Stimulated activated CD4-positive, alpha-beta T cell treated with anti-CD3 and anti-CD28 coated beads, TNF-alpha, amount 100 ng/mL, for 48 hours (primary cell): ENCODE measurements at regions not wholly inside any gene's neighbourhood (a gene's known extent, or its start where the extent isn't known, plus 50 kb on each side); places are given as distances from the start of the nearest gene placed in this dataset.
"Not testable (repeated sequence)": the region's sequence is repeated elsewhere in the genome, so short reads cannot be mapped to it uniquely, and the experiment has no call there.

ENCODE experiments used
- DNase-seq, 3 donors: peaks; one replicate each; pipeline ENCODE4 v3.0.0-alpha.2; 2020; ENCODE audit warnings: low read depth in 3 of 3

DNA sequence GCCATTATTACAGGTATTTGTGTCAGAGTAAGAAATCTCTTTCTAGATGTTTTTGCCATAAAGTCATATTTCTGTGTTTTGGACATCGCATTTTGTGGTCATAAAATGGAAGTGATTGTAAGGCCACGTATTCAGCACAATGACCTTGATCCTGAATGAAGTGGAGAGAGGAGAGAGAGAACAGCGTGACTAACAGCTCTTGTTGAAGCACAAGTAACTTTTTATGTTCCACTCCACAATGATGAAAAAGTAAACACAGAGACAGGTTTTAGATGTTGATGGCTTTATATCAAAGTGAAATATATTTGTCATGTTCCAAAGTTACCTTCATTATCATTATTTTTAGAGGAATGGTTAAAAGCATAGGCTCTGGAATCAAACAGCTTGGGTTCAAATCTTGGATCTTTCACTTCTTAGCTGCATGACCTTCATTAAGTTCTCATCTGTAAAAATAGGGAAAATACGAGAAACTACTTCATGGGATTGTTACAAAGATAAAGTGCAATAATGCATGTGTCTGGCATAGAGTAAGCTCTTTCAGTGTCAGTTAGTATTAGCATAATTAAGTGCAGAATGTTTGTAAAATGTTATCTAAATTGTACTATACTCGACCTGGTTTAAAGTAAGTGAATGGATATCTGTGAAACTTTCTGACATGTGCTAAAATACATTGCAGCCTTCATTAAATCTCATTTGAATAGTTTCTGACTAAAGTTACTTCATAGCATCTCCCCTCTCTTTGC is 341.5 kb upstream of the DNAJC19 start:
- DNase-seq: no peak

DNA sequence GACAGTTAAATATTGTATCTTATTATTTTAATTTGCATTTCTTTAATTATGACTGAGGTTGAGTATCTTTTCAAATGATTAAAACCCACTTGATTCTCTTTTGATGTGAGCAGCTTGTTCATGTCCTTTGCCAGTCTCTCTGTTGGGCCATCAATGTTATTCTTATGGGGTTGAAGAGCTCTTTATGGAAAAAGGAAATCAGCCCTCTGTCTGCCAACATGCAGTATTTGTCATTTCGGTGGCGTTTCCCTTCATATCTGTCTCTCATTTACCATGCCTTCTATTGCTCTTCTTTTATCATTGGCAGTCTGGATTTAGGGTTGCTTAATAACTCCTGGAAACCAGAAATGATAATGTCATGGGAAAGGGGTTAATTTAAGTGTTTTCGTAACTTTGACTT is 340.7 kb upstream of the DNAJC19 start:
- DNase-seq: no peak

DNA sequence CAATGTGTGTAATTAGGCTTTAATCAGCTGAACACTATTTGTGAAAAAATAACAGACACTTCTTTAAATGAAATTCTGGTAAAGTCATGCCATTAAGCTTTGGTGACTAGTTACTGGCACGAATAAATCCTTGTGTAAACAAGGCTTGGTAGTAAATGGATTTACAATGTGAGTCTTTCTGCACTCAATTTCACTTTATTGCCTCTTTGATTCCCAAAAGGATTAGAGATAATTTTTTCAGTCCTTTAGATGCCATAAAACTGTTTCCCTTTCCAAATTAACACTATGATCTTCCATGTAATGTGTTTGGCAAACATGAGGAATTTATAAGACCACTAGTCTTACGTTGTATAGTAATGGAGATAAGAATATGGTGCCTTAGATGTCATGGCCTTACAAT is 339.5 kb upstream of the DNAJC19 start:
- no peak for DNase-seq

DNA sequence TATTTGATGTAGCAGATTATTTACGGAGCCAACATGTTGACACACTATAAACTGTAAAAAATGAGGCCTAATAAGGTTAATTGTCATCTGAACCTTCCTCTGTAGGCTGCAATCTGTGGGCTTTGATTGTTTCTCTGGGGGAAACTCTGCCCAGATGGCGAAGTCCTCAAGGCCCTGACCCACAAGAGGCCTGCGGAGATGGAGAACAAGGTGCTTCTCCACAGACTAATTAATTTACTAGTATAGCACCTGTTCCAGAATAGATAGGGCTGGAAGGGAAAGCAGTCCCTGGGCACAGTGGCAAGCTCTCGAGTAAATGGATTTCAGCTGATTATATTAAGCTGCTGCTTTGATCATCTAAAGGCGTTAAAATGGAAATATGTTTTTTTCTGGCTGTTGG is 338.8 kb upstream of the DNAJC19 start:
- no peak for DNase-seq

DNA sequence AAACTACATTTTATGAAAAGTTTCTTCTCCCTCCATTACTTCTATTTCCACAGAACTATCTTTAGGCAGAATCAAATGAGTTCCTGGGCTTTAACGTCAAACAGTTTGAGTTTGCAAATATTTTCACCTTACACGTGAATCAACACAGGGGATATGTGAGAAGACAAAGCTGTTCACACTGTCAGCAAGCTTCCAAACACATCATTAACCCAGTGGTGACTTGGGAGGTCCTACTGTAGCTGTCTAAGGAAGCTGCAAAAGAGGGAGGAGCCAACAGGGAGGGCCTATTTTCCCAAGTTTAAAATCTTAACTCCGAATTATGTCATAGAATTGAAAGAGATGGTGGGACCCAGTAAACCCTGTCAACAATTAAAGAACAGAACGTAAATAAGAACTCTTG is 337.8 kb upstream of the DNAJC19 start:
- DNase-seq: no peak

DNA sequence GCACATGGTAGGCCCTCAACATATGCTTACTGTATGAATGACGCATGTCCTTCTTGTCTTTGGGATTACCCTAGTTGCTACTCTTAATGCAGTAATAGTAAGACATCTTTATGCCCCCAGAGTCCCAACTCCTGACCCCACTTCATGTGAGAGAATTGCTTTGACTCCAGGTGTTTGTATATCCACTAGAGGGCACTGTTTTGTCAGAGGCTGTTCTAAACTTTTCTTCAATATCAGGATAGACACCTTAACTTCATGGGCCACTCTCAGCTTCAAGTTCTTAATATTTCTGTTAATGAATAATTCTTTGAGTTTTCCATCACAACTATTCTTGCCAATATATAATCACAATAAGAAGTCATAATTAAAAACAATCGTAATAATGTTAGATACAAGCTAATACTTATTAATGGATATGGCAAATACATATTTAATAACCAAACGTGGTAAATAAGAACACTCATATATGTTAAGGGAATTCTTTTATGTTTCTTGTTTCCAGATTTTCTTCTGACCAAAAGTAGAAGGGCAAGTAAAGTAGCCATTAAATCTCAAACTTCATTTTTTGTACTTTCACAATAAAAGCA is 337.2 kb upstream of the DNAJC19 start:
- DNase-seq: no peak

DNA sequence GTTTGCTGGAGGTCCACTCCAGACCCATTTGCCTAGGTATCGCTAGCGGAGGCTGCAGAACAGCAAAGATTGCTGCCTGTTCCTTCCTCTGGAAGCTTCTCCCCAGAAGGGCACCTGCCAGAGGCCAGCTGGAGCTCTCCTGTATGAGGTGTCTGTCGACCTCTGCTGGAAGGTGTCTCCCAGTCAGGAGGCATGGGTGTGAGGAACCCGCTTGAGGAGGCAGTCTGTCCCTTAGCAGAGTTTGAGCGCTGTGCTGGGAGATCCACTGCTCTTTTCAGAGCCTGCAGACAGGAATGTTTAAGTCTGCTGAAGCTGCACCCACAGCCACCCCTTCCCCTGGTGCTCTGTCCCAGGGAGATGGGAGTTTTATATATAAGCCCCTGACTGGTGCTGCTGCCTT is 335.0 kb upstream of the DNAJC19 start:
- not testable (repeated sequence) for DNase-seq

DNA sequence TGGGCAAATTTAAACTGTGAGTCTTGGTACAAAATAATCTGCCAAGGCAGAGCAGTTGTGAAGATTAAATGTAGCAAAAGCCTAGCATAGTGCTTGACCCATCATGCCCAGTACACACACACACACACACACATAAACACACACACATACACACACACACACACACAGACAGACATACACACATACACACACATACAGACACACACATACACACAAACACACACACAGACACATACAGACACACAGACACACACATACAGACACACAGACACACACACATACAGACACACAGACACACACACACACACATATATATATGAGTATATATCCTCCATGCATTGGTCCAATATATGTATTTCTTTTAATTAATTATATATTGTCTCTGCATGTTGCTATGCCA is 328.8 kb upstream of the DNAJC19 start:
- DNase-seq: no peak

DNA sequence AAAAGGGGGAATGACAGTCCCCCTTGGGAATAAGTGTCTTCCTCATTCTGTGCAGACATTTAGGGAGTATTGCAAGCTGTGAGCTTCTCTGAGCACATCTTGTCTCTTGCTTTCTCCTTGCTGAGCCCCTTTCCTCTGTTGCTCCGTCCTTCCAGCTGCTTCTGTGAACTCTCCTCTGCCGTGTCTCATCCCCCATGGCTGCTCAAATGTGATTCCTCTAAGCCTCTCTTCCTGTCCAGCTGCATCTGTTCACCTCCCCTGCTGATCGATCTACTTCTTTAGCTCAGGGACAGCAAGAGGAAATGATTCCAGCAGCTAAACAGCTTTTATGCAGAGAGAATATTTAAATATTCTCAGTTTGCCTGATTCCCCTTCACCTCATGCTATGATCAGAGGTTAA is 328.0 kb upstream of the DNAJC19 start:
- no peak for DNase-seq

DNA sequence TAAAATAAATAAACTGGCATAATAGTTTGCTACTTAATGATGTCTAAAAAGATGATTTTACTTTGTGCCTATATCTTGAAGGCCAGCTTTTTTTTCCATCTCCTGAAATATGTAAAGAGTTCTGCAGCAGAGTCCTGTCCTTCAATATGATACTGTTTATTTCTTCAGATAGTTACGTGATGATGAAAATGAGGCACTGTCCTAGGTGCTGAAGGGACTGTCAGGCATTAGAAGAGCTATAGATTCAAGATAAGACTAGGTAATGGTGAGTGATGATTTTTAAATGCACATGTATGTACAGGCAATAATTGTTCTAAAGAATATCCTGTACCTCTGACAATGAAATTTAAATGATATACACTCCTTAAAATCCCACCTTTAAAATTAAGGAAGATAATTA is 326.9 kb upstream of the DNAJC19 start:
- no peak for DNase-seq

DNA sequence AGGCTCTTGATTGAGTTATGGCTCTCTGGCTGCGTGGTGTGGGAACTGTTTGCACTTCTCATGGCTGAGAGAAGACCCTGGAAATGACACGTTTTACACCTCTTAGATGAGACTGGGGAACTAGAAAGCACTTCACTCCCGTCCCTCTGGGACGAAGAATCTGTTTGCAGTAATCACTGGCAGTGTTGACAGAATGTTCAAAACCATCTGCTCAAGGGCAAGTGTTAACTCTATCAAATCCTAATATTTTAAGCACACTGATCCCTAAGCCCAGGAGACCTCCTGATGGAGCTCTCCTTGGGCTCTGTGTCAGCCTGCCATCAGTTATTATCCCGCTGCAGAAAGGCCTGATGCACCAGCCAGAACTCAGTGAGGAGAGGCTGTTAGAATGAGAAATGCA is 323.8 kb upstream of the DNAJC19 start:
- DNase-seq: no peak

DNA sequence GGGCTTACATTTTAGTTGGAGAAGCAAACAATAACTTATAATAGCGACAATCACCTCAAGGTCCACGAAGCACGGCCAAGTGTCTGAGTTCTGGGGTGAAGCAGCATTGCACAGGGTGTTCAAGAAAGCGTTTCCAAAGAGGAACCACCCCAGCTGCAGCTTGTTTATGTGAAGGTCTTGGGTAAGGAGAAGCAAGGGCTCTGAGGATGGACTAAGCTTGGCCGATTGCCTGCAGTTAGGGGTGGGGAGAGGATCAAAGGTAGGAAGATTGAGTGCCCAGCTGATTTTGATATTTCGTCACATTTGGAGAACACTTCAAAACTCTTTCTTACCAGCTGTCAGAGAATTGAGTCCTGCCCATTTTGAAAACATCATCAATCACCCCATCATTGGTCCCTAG is 321.6 kb upstream of the DNAJC19 start:
- DNase-seq: no peak

DNA sequence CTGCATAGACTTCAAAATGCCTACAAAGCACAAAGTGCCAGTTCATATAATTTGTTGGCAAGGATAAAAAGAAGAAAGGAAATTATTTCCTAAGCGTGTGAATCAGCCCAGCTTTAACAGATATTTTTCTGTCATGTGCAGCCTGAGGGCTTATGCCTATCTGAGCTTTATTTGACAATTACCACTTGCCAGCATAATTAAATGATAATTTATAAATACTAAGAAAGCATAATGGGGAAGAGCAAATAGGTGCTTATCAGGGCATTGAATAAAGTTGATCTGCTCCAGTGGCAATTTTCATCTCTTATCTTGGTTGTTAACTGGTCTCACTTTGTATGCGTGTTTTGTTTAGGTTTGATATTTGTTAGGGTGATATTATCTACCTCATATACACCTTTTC is 313.4 kb upstream of the DNAJC19 start:
- DNase-seq: no peak

DNA sequence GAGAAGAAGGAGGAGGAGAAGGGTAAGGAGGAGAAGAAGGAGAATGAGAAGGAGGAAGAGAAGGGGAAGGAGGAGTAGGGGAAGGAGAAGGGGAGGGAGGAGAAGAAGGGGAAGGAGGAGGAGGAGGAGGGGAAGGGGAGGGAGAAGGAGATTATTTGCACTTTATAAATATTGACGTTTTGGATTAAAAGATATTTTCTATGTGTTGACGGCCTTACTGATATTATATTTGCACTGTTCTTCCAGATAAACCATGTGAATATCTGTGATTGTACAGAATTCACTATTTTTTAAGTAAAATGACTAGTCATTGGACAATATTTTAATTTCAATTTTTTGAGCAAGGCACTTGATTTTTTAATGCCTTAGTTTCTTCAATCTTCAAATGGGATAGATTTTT is 310.5 kb upstream of the DNAJC19 start:
- no peak for DNase-seq

DNA sequence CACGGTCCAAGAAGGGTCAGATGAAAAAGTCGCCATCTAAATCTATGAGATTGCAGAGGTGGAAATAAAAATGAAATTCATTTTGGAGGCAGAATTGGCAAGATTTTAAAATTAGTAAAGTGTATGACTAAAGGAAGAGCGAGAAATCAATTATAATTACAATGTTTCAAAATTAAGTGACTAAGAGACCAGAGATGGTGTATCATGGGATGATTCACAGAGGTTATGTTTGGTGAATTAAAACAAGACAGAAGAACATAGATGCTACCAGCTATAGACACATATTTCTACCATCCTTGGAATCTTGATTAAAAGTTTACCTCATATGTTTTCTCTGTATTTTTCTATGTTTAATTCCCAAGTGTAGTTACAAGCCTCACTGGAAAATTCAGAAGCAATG is 308.9 kb upstream of the DNAJC19 start:
- no peak for DNase-seq

DNA sequence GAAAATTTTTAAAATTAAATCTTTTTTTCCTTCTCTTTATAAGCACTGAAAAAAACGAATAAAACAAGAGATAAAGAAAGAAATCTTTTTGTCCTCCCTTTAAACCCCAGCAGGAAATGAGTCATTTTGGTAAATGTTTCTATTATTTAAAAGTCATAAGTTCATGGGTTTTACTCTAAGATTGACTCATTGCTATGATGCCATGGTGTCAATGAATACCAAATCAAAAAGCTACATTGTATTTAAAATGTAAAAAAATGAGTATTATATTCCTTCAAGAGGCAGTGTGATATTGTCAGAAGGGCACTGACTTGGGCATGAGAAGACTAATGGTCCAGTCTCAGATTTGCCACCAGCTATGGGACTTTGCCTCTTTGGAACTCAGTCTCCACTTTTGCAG is 303.4 kb upstream of the DNAJC19 start:
- DNase-seq: no peak

DNA sequence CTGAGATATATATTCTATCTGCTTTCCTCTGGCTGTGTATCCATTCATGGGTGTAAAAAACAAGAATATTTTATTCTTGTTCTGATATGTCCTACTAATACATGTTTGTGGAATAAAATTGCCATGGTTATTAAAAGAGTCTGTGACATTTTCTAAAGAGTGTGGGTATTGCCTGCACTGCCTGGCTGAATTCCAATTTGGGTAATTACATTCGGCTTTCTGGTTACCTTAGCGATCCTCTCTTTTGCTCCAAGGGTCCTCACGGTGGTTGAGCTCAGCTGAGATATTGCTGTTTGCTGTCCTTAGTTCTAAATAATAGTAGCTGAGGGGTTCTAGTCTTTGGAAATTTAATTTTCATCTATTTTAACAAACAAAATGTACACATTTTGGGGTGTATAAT is 301.4 kb upstream of the DNAJC19 start:
- no peak for DNase-seq

DNA sequence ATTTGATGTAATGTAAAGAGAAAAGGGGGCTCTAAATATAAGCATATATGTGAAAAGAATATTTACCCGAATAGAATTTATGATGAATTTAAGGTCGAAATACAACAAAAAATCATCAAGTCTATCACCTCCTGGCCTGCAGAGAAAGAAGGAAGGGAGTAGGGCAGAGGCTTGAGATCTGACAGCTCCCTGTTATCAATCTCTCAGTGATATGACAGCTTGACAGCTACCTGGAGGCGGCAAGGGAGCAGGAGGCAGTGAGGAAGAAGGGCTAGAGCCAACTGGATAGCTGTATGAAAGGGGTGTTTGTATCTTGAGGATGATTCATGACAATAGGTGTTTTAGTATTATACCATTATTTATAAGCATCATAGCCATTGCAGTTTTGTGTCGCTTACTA is 299.8 kb upstream of the DNAJC19 start:
- DNase-seq: no peak

DNA sequence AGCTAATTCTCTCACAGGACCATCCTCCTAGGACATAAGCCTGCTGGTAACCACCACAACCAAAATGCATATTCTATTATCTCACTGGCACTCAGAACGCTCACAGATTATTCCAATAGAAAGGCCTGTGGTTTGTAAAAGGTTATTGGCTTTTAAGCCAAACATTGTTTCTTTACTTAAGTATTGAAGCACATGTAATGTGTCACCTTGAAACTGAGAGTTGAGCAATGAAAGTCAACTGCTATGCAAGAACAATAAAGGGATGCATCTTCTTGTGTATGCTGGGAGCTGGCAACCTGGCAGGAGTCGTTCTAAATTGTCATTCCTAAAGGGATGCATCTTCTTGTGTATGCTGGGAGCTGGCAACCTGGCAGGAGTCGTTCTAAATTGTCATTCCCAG is 298.6 kb upstream of the DNAJC19 start:
- DNase-seq: no peak

DNA sequence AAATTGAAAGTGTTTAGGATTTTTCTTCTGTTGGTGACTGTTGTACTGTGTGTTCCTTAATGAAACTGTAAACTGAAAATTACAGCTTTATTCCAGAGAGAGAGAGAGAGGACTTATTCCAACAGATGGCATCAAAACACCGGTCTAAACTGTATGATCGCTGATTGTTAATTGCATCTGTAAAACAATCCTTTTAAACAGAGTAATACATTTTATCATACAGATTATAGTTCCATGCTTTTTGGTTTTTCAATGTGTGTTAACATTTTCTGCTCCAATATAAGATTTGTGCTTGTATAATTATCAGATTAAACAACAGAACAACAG is 289.7 kb upstream of the DNAJC19 start:
- DNase-seq: no peak

DNA sequence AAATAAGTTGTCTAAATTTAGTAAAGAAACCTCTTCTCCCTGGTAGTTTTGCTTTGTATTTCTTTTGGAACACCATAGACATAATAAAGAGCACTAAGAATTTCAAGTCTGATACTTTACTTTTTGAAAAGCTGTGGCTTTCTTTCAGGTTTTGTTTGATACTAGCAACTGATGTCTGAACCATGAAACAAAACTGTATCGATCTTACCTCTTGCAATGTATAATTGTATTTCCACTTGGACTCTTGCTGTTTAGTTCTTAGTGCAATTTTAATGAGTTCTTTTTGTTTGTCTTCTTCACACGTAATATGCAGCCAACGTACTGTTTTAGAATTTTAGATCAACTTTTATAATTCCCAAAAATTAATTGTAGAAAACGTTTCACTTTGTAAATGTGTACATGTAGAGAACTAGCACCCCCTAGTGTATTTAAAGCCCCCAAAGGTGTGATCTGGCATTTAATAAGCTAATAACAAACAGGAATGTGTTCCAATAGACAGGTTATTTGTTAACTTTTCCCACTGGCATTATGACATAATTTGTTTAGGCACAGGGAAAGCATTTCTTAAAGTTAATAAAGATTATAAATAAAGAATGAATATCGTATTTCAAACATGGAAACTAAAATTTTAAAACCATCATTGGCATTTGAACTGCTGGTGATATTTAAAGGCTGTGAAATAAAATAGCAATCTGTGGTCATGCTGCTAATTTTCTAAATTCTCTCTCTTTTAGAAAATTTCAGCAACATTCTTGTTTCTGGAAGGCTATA is 289.1 kb upstream of the DNAJC19 start:
- no peak for DNase-seq

DNA sequence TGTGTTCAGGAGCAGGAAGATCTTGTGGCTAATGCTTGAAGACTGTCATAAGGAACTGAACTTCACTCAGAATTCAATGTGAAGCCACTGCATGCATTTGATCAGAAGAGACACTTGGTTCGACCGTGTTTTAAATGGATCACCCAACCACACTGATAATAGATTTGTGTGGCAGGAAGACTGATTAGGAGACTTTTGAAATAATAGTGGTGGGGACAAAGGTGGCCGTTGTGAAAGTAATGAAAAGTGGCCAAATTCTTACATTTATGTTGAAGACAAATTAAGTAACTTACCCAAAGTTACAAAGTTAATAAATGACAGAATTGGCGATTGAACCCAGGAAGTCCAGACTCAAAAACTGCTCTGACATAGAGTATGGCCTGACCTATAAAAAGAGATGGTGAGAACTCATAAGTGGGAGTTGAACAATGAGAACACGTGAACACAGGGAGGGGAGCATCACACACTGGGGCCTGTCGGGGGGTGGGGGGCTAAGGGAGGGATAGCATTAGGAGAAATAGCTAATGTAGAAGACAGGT is 286.9 kb upstream of the DNAJC19 start:
- no peak for DNase-seq

DNA sequence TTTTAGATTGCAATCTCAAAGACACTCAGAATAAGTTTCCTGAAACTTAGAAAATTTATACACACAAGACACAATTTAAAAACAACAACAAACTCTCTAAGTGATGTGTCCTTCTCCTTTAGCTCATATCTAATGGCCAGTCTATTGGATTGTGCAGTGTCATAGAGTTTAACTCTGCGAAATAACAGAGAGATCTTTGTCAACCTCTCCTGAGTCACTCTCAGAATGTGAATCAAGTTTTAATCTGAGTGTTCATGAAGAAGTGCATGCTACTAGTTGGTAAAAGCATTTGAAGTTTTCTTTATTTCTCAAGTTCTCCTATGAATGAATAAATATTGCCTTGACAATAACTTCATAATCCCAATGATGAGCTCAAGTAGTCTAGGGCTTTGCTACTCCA is 284.5 kb upstream of the DNAJC19 start:
- no peak for DNase-seq
